ENCODE measurements at regions not wholly inside any gene's neighbourhood (a gene's known extent, or its start where the extent isn't known, plus 50 kb on each side); places are given as distances from the start of the nearest gene placed in this dataset.

- H3K9me3 ChIP-seq, result no peaks in the 10 kb centered on the region
These were observed 103.3 kb upstream of the KLF7 start for GRCh38 chr2:207269038-207269437.

GRCh38 chr2:207274530-207275189 is 108.9 kb upstream of the KLF7 start:
- H3K36me3 ChIP-seq, result no peaks in the 10 kb centered on the region
- H3K9me3 ChIP-seq, result no peaks in the 10 kb centered on the region
- H3K27me3 ChIP-seq, result no peaks in the 10 kb centered on the region
- H3K4me3 ChIP-seq, result no peak overlapping the region
- H4K20me1 ChIP-seq, result no peaks in the 10 kb centered on the region
- no peak for TF ChIP-seq Cebpa-rat (IDR thresholded peaks at IDR 0.05)
- H3K9ac ChIP-seq, result no peak overlapping the region
- H3K4me1 ChIP-seq, result no peaks in the 10 kb centered on the region
- no peak overlapping the region for H3K4me2 ChIP-seq
- H3K27ac ChIP-seq, result no peak overlapping the region

More at GRCh38 chr2:207269038-207269437, 103.3 kb upstream of the KLF7 start:
- Histone ChIP-seq H3K27ac (no peak overlapping the region), H3K27me3 (no peaks in the 10 kb centered on the region), H3K4me1 (0 out of 2 replicates have a peak, but pooled peaks cover 7% of the 10 kb centered on the region), H3K4me3 (no peak overlapping the region), H3K9ac (no peak overlapping the region), H3K4me2 (no peak overlapping the region), H4K20me1 (no peaks in the 10 kb centered on the region), H3K36me3 (no peaks in the 10 kb centered on the region)
- no peak for TF ChIP-seq Cebpa-rat (IDR thresholded peaks at IDR 0.05)

- Histone ChIP-seq H3K4me3 (no peak overlapping the region), H3K27ac (no peak overlapping the region), H3K27me3 (no peaks in the 10 kb centered on the region), H3K4me2 (no peak overlapping the region), H3K36me3 (no peaks in the 10 kb centered on the region), H3K9me3 (no peaks in the 10 kb centered on the region), H3K9ac (no peak overlapping the region), H3K4me1 (no peaks in the 10 kb centered on the region), H4K20me1 (no peaks in the 10 kb centered on the region)
- TF ChIP-seq Cebpa-rat (IDR thresholded peaks at IDR 0.05), result no peak
These were observed 110.0 kb upstream of the KLF7 start for GRCh38 chr2:207275779-207276178.

- H3K9me3 ChIP-seq, result no peaks in the 10 kb centered on the region
- H3K27me3 ChIP-seq, result no peaks in the 10 kb centered on the region
- no peak overlapping the region for H3K9ac ChIP-seq
- no peak overlapping the region for H3K4me3 ChIP-seq
- no peaks in the 10 kb centered on the region for H3K4me1 ChIP-seq
- no peak overlapping the region for H3K4me2 ChIP-seq
- TF ChIP-seq Cebpa-rat (IDR thresholded peaks at IDR 0.05), result no peak
- H4K20me1 ChIP-seq, result no peaks in the 10 kb centered on the region
- no peak overlapping the region for H3K27ac ChIP-seq
- no peaks in the 10 kb centered on the region for H3K36me3 ChIP-seq
These were observed 110.5 kb upstream of the KLF7 start for GRCh38 chr2:207276248-207276647.

GRCh38 chr2:207276858-207277257 is 111.1 kb upstream of the KLF7 start:
- H3K36me3 ChIP-seq, result no peaks in the 10 kb centered on the region
- H3K9me3 ChIP-seq, result no peaks in the 10 kb centered on the region
- TF ChIP-seq Cebpa-rat (IDR thresholded peaks at IDR 0.05), result no peak
- no peak overlapping the region for H3K4me3 ChIP-seq
- no peaks in the 10 kb centered on the region for H4K20me1 ChIP-seq
- H3K4me2 ChIP-seq, result no peak overlapping the region
- H3K27ac ChIP-seq, result no peak overlapping the region
- no peak overlapping the region for H3K9ac ChIP-seq
- no peaks in the 10 kb centered on the region for H3K27me3 ChIP-seq
- H3K4me1 ChIP-seq, result no peaks in the 10 kb centered on the region

- Histone ChIP-seq H3K4me3 (no peak overlapping the region), H3K27me3 (no peaks in the 10 kb centered on the region), H3K9me3 (no peaks in the 10 kb centered on the region), H3K4me1 (peaks cover 16% of the 10 kb centered on the region), H4K20me1 (no peaks in the 10 kb centered on the region), H3K36me3 (no peaks in the 10 kb centered on the region), H3K4me2 (no peak overlapping the region), H3K27ac (no peak overlapping the region), H3K9ac (no peak overlapping the region)
- TF ChIP-seq Cebpa-rat (IDR thresholded peaks at IDR 0.05), result no peak
These were observed 113.8 kb upstream of the KLF7 start for GRCh38 chr2:207279520-207279919.

GRCh38 chr2:207281436-207281835 is 115.7 kb upstream of the KLF7 start:
- no peak overlapping the region for H3K4me3 ChIP-seq
- H3K9ac ChIP-seq, result no peak overlapping the region
- no peaks in the 10 kb centered on the region for H4K20me1 ChIP-seq
- no peak for TF ChIP-seq Cebpa-rat (IDR thresholded peaks at IDR 0.05)
- H3K9me3 ChIP-seq, result no peaks in the 10 kb centered on the region
- no peak overlapping the region for H3K27ac ChIP-seq
- H3K36me3 ChIP-seq, result no peaks in the 10 kb centered on the region
- H3K27me3 ChIP-seq, result no peaks in the 10 kb centered on the region
- no peak overlapping the region for H3K4me2 ChIP-seq
- peaks cover 33% of the 10 kb centered on the region for H3K4me1 ChIP-seq

GRCh38 chr2:207282916-207283315 is 117.2 kb upstream of the KLF7 start:
- Histone ChIP-seq H4K20me1 (no peaks in the 10 kb centered on the region), H3K4me2 (0 out of 2 replicates have a peak overlapping the region, but pooled peaks have one; percentile 16), H3K27ac (no peak overlapping the region), H3K4me3 (no peak overlapping the region), H3K9ac (no peak overlapping the region), H3K4me1 (peaks cover 33% of the 10 kb centered on the region), H3K36me3 (no peaks in the 10 kb centered on the region), H3K27me3 (no peaks in the 10 kb centered on the region), H3K9me3 (no peaks in the 10 kb centered on the region)
- TF ChIP-seq Cebpa-rat (IDR thresholded peaks at IDR 0.05), result no peak

- no peaks in the 10 kb centered on the region for H3K9me3 ChIP-seq
- H3K4me1 ChIP-seq, result peaks cover 33% of the 10 kb centered on the region
- no peak overlapping the region for H3K4me3 ChIP-seq
- no peaks in the 10 kb centered on the region for H3K27me3 ChIP-seq
- H3K36me3 ChIP-seq, result no peaks in the 10 kb centered on the region
- H3K27ac ChIP-seq, result no peak overlapping the region
- H4K20me1 ChIP-seq, result no peaks in the 10 kb centered on the region
- peak overlapping the region; percentile 16; the same call in 1 of the 2 replicates for H3K4me2 ChIP-seq
- no peak for TF ChIP-seq Cebpa-rat (IDR thresholded peaks at IDR 0.05)
- H3K9ac ChIP-seq, result no peak overlapping the region
These were observed 117.6 kb upstream of the KLF7 start for GRCh38 chr2:207283356-207283755.

GRCh38 chr2:207284556-207285472 is 119.1 kb upstream of the KLF7 start:
- no peak overlapping the region for H3K4me3 ChIP-seq
- TF ChIP-seq Cebpa-rat (IDR thresholded peaks at IDR 0.05), result no peak
- H3K27me3 ChIP-seq, result no peaks in the 10 kb centered on the region
- no peak overlapping the region for H3K27ac ChIP-seq
- no peaks in the 10 kb centered on the region for H3K36me3 ChIP-seq
- peak overlapping the region; percentile 65 for H3K4me2 ChIP-seq
- no peaks in the 10 kb centered on the region for H4K20me1 ChIP-seq
- H3K4me1 ChIP-seq, result peaks cover 33% of the 10 kb centered on the region
- H3K9ac ChIP-seq, result no peak overlapping the region
- no peaks in the 10 kb centered on the region for H3K9me3 ChIP-seq
